ENCODE measurements at regions not wholly inside any gene's neighbourhood (a gene's known extent, or its start where the extent isn't known, plus 50 kb on each side); places are given as distances from the start of the nearest gene placed in this dataset.

GRCh38 chr9:107713470-107713869 lies 223.9 kb upstream of the KLF4 start:
- no peak for TF ChIP-seq CTCF (IDR thresholded peaks at IDR 0.05)
- TF ChIP-seq POLR2A (IDR thresholded peaks at IDR 0.05), result no peak

All from right lobe of liver (tissue), 4 donors.